ENCODE measurements at regions not wholly inside any gene's neighbourhood (a gene's known extent, or its start where the extent isn't known, plus 50 kb on each side); places are given as distances from the start of the nearest gene placed in this dataset.
A peak's percentile ranks its signal among the peaks of the same experiment; 100 is the strongest.

- TF ChIP-seq BCL3 (IDR thresholded peaks at IDR 0.05) (no peak), CEBPB (IDR thresholded peaks at IDR 0.05) (no peak), EHMT2 (IDR thresholded peaks at IDR 0.05; ENCODE audit: low read depth) (no peak), MAFK (IDR thresholded peaks at IDR 0.05; ENCODE audit: partially characterized antibody) (no peak)
Observed at GRCh38 chr9:109907400-109907799, 127.4 kb downstream of the PALM2AKAP2 start (continued).

DNA sequence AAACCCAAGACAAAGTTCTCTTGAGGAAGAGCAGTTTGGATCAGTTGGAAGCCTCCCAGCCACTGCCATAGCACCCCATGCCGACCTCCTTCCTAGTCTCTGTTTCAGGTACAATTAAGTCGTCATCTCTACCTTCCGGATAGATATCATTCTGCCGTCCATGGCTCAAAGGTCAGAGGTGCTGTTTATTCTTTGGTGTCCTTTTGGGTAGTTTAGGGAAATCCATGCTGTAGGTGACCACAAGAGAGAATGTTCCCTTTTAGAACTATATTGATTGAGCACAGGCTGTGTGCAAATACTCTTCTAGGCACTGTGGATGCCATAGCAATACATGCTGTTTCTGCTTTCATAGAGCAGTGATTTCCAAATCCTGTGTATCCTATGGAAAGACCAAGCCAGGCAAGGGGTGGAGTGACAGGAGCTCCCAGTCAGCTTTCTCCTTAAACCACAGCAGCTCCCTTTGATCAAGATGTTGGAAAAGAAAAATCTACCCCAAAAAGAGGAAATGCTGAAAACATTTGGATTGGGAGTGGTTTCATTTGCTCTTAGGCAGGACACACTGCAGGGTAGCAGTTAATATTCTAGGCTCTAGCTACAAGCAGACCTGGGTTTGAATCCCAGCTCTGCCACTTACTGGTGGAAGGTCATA is 127.9 kb downstream of the PALM2AKAP2 start:
- POLR2A ChIA-PET: no interaction called here

DNA sequence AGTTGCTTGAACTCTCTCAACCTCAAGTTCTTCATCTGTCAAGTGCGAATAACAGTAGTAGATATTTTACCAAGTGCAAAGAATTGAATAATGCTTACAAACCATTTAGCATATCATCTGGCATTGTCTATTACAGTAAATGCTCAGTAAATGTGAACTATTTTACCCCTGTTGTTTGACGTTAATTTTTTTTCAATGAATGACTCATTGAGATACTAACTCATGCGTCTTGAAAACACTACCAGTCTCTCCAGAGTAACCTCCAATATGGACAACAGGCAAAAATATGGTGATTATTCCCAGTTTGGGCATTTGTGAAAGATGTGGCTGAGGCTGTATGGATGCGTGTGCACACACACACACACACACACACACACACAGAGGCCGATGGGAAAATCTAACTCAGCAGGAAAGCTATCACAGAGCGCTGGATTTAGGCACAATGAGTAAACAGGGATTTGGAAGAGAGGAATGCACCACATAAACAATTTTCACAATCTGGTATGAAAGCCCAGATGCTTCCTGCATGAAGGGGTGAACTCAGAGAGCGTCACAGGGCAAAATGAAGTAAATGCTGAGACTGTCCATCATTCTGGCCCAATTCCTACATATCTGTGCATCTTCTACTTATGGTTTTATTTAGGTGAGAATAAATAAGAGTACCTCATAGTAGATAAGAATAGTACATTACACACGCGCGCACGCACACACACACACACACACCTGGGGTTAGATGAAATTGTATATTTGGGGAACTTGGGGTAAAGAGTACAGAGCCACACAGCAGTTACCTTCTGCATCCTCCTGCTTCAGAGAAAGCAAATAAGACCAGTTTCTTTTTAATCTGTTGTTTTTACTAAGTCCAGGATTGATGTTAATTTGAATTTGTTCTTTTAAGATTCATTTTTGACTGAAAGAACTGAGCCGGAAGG is 128.7 kb downstream of the PALM2AKAP2 start:
- WGBS (ENCODE audit: missing lambda C conversion rate): 83% methylated on average over 12 of the region's 12 CpGs
- DNase-seq (ENCODE audit: low read depth in 1 of 2, low spot score in 1 of 2) (no peak), FAIRE-seq (no peak), ATAC-seq (no peak)
- ChIA-PET POLR2A (no interaction called here), CTCF (interaction anchor here (9.7 to 16.5 kb wide), 2 partner anchors 148 to 240 kb away, joined by 207 to 343 read pairs; no protein-coding TSS in a partner anchor)
- no peak overlapping the region for H3K4me2 ChIP-seq
- peaks cover 27% of the 10 kb centered on the region for H3K4me1 ChIP-seq
- H3K9me3 ChIP-seq: no peaks in the 10 kb centered on the region
- H3K27ac ChIP-seq: no peak overlapping the region
- TF ChIP-seq FOSL2 (IDR thresholded peaks at IDR 0.05) (no peak), FOSL2 (CRISPR knock-in tag; IDR thresholded peaks at IDR 0.05) (peak; percentile 18; the same call in 1 of the 2 replicates), PHF8 (IDR thresholded peaks at IDR 0.05; ENCODE audit: borderline replicate concordance, low read depth) (no peak)
- no peak overlapping the region for H3K4me3 ChIP-seq

More for the DNA sequence above, 127.9 kb downstream of the PALM2AKAP2 start:
- no peaks in the 10 kb centered on the region for H3K9me3 ChIP-seq
- WGBS (ENCODE audit: missing lambda C conversion rate): 81% methylated on average over 4 of the region's 4 CpGs
- H3K4me2 ChIP-seq: no peak overlapping the region
- FAIRE-seq (no peak), DNase-seq (ENCODE audit: low read depth in 1 of 2, low spot score in 1 of 2) (no peak), ATAC-seq (no peak)
- TF ChIP-seq EHF (CRISPR knock-in tag; IDR thresholded peaks at IDR 0.05) (no peak), POLR2A (IDR thresholded peaks at IDR 0.05; ENCODE audit: low read length) (no peak), JUN (IDR thresholded peaks at IDR 0.05) (no peak), HOXB13 (CRISPR knock-in tag; IDR thresholded peaks at IDR 0.05; ENCODE audit: low read depth) (no peak), FOSB (CRISPR knock-in tag; IDR thresholded peaks at IDR 0.05) (no peak), CHD2 (IDR thresholded peaks at IDR 0.05; ENCODE audit: low read length, partially characterized antibody) (no peak), FOXS1 (CRISPR knock-in tag; IDR thresholded peaks at IDR 0.05) (no peak), ZFP36 (IDR thresholded peaks at IDR 0.05; ENCODE audit: borderline replicate concordance, partially characterized antibody) (no peak), POLR2AphosphoS2 (conservative IDR thresholded peaks at IDR 0.05; ENCODE audit: low read length) (no peak), CBX8 (IDR thresholded peaks at IDR 0.05) (no peak), HDAC2 (IDR thresholded peaks at IDR 0.05) (no peak), PBX3 (IDR thresholded peaks at IDR 0.05) (no peak)
- TF ChIP-seq, protein P1, sequence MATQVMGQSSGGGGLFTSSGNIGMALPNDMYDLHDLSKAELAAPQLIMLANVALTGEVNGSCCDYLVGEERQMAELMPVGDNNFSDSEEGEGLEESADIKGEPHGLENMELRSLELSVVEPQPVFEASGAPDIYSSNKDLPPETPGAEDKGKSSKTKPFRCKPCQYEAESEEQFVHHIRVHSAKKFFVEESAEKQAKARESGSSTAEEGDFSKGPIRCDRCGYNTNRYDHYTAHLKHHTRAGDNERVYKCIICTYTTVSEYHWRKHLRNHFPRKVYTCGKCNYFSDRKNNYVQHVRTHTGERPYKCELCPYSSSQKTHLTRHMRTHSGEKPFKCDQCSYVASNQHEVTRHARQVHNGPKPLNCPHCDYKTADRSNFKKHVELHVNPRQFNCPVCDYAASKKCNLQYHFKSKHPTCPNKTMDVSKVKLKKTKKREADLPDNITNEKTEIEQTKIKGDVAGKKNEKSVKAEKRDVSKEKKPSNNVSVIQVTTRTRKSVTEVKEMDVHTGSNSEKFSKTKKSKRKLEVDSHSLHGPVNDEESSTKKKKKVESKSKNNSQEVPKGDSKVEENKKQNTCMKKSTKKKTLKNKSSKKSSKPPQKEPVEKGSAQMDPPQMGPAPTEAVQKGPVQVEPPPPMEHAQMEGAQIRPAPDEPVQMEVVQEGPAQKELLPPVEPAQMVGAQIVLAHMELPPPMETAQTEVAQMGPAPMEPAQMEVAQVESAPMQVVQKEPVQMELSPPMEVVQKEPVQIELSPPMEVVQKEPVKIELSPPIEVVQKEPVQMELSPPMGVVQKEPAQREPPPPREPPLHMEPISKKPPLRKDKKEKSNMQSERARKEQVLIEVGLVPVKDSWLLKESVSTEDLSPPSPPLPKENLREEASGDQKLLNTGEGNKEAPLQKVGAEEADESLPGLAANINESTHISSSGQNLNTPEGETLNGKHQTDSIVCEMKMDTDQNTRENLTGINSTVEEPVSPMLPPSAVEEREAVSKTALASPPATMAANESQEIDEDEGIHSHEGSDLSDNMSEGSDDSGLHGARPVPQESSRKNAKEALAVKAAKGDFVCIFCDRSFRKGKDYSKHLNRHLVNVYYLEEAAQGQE (IDR thresholded peaks at IDR 0.05): no peak
- H3K4me1 ChIP-seq: peaks cover 25% of the 10 kb centered on the region
- CTCF ChIA-PET: interaction anchor here (1.2 to 16.5 kb wide), 4 partner anchors 149 to 240 kb away, joined by 3 to 343 read pairs (median 106); no protein-coding TSS in a partner anchor
- no peak overlapping the region for H3K4me3 ChIP-seq
- H3K27ac ChIP-seq: no peak overlapping the region

Measured in A549 (cell line).